ENCODE measurements at regions not wholly inside any gene's neighbourhood (a gene's known extent, or its start where the extent isn't known, plus 50 kb on each side); places are given as distances from the start of the nearest gene placed in this dataset.
"Not testable (repeated sequence)": the region's sequence is repeated elsewhere in the genome, so short reads cannot be mapped to it uniquely, and the experiment has no call there.

- no peak for DNase-seq
These were observed 88.5 kb upstream of the XIST start for GRCh38 chrX:73940893-73941470.

GRCh38 chrX:73937843-73938242 lies 85.3 kb upstream of the XIST start:
- not testable (repeated sequence) for DNase-seq

- DNase-seq, result no peak
These were observed 80.0 kb upstream of the XIST start for GRCh38 chrX:73932522-73932921.

- DNase-seq, result no peak
These were observed 77.8 kb upstream of the XIST start for GRCh38 chrX:73930300-73930699.

- DNase-seq, result no peak
These were observed 70.4 kb upstream of the XIST start for GRCh38 chrX:73922856-73923455.

- DNase-seq, result no peak
These were observed 64.6 kb upstream of the XIST start for GRCh38 chrX:73916931-73917667.

- no peak for DNase-seq
These were observed 64.0 kb upstream of the XIST start for GRCh38 chrX:73916489-73916888.

GRCh38 chrX:73914792-73915191 lies 62.3 kb upstream of the XIST start:
- DNase-seq, result not testable (repeated sequence)

- no peak for DNase-seq
These were observed 61.1 kb upstream of the XIST start for GRCh38 chrX:73913580-73913979.

GRCh38 chrX:73911946-73912345 lies 59.4 kb upstream of the XIST start:
- not testable (repeated sequence) for DNase-seq

GRCh38 chrX:73905749-73906374 lies 53.3 kb upstream of the XIST start:
- not testable (repeated sequence) for DNase-seq

- no peak for DNase-seq
These were observed 51.4 kb upstream of the XIST start for GRCh38 chrX:73903941-73904340.

Data from T1000 (cell line).